ENCODE measurements at regions not wholly inside any gene's neighbourhood (a gene's known extent, or its start where the extent isn't known, plus 50 kb on each side); places are given as distances from the start of the nearest gene placed in this dataset.
"Not testable (repeated sequence)": the region's sequence is repeated elsewhere in the genome, so short reads cannot be mapped to it uniquely, and the experiment has no call there.

- DNase-seq: no peak
Measured at GRCh38 chr1:228994676-228995594, 259.7 kb downstream of the RHOU start.

- DNase-seq: no peak
Measured at GRCh38 chr1:228996281-228996680, 261.0 kb downstream of the RHOU start.

- DNase-seq: no peak
Measured at GRCh38 chr1:228997721-228998144, 262.5 kb downstream of the RHOU start.

DNA sequence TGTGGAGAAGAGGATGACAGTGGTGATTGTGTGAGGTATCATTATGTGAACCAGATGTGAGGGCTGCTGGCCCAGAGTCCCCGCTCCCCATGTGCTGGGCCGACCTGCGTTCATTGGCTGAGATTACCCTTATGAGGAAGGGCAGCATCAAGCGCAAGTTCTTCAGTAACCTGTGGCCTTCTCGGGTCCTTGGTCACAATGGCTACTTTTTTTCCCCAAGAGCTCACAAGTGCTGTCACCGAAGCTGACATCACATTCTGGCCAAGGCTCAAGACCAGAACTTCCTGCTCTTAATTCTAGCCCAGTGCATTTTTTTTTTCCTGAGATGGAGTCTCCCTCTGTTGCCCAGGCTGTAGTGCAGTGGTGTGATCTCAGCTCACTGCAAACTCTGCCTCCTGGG is 262.9 kb downstream of the RHOU start:
- DNase-seq: no peak

- no peak for DNase-seq
Measured at GRCh38 chr1:228999446-229000170, 264.3 kb downstream of the RHOU start.

DNA sequence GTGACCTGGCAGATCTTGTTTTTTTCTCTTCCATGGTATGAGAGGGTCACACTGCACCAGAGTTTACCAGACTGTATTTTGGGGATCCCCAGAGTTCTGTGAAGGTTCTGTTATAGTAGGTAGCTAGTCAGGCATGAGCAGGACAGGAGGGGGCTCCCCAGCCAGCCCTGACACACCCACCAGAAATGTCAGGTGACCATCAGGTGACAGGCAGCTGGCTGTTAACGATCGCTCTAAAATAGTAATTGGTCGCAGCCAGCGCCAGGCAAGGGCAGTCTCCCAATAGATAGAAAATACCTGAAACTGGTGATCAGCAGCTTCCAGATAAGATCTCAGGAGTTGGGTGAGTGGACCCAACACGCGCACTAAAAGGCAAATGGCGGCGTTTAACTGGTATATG is 264.9 kb downstream of the RHOU start:
- no peak for DNase-seq

DNA sequence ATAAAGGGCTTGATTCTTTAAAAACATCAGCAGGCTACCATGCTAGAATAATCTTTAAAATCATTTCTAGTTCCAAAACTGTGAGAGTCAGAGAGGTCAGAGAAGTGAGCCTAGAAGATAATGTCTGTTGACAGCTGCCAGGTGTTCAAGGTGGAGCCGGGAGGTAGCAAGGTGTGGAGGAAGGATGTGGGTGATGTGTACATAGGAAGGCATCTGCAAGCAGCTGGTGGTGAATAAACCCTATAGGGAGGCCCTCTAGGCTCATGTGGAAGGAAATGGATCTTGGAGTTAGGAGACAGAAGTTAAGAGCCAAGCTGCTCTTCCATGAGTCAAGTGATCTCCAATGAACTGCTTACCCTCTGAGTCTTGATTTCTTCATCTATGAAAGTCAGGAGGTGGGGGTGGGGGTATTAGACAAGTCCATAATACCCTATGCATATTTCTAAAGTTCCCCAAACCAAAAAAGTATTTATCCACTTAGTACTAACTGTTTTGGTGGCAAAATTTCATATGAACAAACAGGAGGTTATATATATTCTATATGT is 266.3 kb downstream of the RHOU start:
- no peak for DNase-seq

DNA sequence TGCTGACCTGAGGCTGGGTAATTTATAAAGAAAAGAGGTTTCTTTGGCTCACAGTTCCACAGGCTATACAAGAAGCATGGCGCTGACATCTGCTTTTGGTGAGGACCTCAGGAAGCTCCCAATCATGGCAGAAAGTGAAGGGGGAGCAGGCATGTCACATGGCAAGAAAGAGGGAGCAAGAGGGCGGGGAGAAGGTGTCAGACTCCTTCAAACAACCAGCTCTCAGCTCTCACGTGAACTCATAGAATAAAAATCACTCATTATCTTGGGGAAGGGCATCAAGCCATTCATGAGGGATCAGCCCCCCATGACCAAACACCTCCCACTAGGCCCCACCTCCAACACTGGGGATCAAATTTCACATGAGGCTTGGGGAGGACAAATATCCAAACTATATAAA is 266.8 kb downstream of the RHOU start:
- DNase-seq: no peak

DNA sequence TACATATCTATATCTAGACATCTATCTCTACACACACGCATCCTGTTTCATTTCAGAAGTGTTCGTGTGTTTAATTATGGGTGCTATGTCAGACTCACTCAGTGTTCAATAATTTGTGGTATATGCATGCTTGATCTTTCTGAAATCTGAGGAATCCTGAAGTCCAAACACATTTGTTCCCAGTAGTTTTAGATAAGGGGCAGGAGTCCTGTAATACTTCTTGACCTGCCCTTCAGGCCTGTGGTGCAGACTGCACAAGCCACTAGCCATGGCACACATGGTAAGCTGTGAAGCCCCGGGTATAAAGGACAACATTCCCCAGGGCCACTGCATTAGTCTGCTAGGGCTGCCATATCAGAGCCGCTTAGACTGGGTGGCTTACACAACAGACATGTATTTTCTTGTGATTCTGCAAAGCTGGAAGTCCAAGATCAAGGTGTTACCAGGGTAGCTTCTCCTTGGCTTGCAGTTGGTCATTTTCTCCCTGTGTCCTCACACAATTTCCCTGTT is 267.2 kb downstream of the RHOU start:
- DNase-seq: no peak

- no peak for DNase-seq
Measured at GRCh38 chr1:229003233-229004031, 267.5 kb upstream of the RAB4A start.

- DNase-seq: no peak
Measured at GRCh38 chr1:229004066-229004833, 266.7 kb upstream of the RAB4A start.

DNA sequence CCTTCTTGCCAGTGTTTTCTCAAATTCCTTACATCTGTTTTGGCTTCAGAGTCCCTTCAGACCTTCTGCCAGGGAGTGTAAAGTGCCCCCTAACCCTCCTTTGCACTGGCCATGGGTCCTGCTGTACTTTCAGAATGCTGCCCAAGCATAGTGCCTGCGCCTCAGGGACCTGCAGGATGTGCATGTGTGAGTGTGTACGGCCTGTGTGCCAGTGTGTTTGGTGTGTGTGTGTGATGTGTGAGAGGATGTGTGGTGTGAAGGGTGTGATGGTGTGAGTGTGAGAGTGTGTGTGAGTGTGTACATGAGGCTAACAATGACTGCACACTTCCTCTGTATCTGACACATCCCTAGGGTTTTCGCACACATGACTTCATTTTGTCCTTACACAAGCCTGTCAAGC is 265.8 kb upstream of the RAB4A start:
- DNase-seq: no peak

- no peak for DNase-seq
Measured at GRCh38 chr1:229005556-229005955, 265.4 kb upstream of the RAB4A start.

GRCh38 chr1:229006121-229006870 is 264.6 kb upstream of the RAB4A start:
- no peak for DNase-seq

DNA sequence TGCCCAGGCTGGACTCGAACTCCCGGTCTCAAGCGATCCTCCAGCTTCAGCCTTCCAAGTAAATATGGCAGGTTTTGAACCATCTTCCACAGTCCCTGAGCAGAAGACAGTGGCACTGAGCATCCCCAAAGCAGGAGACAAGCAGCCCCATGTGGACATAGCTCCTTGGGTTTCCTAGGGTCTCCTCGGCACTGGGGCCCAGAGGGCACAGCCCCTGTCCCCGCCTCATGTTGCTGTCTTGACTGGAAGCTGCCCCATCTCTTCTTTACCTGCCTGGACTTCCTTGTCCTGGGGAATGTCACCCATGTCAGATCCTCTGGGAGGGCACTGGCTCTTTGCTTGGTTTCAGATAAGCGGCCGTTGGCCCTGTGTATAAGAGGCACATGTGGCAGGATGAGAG is 263.7 kb upstream of the RAB4A start:
- no peak for DNase-seq

GRCh38 chr1:229007701-229008100 is 263.2 kb upstream of the RAB4A start:
- DNase-seq: no peak

- not testable (repeated sequence) for DNase-seq
Measured at GRCh38 chr1:229008347-229008746, 262.6 kb upstream of the RAB4A start.

- no peak for DNase-seq
Measured at GRCh38 chr1:229011022-229011421, 259.9 kb upstream of the RAB4A start.

DNA sequence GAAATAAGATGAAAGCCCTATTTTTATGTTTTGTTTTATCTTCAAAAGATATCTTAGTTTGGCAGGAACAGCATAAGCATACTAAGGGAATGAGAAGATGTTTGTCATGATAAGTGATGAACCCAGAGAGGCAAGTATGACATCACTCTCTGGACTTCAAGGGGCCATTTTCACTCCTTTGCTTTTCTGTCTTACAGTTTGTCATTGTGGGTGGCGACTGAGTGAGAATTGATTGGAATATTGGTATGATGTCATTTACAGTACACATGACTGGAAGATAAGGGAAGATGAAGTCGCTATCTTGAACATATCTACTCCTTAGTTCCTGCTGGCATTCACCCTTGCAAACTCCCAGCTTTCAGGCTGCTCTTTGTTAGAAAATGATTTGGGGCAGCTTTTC is 258.1 kb upstream of the RAB4A start:
- no peak for DNase-seq

DNA sequence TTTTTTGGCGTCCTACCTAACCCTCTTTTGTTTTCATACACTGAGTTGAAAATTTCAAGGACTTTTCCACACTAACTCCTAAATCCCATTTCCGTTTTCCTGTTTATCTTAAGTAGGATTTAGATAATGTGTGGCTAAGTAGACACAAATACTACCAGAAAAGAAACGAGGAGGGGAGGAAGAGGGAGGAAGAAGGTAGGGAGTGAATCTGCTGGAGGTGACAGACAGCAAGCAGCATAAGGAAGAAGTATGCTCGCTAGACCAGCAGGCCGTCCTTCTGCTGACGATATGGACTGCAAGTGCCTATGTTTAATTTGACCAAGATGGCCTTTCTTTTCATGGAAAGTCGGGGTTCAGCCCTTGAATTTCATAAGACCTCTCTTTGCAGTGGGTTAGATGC is 256.9 kb upstream of the RAB4A start:
- DNase-seq: no peak

GRCh38 chr1:229015806-229016205 is 255.1 kb upstream of the RAB4A start:
- DNase-seq: no peak
